Activated T-cell treated with anti-CD3 and anti-CD28 coated beads for 24 hours (primary cell): ENCODE measurements at regions not wholly inside any gene's neighbourhood (a gene's known extent, or its start where the extent isn't known, plus 50 kb on each side); places are given as distances from the start of the nearest gene placed in this dataset.
"Not testable (repeated sequence)": the region's sequence is repeated elsewhere in the genome, so short reads cannot be mapped to it uniquely, and the experiment has no call there.

ENCODE experiments used
- DNase-seq: peaks from one replicate; pipeline ENCODE4 v3.0.0-alpha.2; 2020; ENCODE audit warnings: low read depth

DNA sequence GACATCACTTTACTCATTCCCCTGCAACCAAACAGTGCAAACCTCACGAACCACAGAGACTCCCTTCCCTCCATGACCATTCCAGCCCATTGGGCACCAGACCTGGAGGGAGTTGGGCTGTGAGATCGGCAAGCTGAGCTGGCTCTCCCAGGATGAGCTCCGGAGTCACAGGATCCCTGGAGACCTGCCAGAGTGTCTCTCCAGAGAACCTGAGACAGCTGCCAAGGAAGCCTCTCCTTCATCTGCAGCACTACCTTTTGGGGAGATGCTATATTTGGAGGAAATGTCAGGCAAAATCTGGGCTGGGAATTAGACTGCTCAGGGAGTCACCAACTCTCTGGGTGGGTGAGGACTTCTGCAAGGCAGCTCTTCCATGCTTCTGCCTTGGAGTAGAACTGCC, 417.4 kb downstream of the TNS1 start:
- no peak for DNase-seq

DNA sequence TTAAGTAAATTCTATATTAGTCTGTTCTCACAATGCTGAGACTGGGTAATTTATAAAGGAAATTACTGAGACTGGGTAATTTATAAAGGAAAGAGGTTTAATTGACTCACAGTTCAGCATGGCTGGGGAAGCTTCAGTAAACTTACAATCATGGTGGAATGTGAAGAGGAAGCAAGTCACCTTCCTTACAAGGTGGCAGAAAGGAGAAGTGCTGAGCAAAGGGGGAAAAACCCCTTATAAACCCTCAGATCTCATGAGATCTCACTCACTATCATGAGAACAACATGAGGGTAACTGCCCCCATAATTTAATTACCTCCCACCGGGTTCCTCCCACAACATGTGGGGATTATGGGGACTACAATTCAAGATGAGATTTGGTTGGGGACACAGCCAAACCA, 422.4 kb downstream of the TNS1 start:
- DNase-seq, result not testable (repeated sequence)

DNA sequence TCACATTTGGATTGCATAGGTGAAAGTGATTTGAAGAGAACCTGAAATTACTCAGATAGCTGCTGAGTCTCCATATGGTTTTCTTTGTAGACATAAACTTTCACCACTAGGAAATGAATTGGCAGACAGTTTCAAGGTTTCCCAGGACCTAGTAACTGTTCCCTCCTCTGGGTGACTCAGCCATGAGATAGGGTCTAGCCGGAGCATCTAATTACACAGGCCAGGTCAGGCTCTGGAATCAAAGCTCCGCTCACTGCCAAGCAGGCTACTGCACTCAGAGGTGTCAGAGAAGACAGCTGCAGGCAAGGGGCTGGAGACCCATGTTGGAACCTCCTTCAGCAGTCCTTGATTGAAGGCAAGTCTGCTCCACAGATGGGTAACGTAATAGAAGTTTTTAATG, 429.2 kb downstream of the TNS1 start:
- DNase-seq, result no peak

DNA sequence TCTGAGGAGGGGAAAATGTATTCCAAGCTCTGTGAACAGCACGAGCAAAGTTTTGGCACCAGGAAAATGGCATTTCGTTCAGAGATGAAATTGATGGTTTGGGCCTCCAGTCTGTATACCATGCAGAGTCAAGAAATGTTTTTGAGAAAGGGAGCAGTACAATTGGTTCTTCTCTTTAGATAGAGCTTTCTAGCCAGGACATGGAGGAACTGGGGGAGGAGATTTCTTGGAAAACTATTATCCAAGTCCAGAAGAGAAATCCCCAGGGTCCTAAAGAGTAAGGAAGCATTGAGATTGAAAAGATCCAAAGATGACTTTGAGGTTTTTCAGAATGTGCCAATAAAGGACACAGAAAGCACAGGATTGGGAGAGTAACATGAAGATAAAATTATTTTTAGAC, 432.4 kb downstream of the TNS1 start:
- no peak for DNase-seq

DNA sequence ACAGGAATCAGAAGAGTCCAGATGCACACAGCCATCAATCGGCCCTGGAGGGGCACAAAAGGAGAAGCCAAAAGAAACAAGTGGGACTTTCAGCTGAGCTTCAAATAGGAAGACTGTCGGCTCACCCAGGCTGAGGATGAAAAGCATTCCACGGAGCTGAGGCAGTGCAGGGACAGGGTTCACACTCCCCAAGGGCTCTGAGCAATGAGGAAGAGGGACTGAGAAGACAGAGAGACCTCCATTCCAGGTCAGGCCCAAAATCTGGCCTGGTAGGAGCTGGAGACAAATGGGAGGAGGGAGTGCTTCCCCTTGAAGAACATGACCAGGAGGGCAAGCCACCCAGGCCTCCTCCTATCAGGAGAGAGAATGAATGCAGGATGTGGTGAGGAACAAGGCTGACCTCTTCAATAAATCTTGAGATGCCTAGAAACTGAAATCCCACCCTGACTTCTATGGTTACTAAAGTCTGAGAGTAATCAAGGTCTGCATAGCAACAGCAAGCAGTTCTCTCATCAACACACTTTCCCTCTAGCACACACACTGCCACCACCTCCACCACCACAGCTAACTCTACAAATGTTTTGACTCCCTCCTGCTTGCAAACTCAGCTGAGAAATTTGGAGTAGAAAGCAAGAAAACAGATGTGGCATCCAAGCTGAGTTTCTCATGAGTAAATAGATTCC, 434.4 kb downstream of the TNS1 start:
- no peak for DNase-seq

DNA sequence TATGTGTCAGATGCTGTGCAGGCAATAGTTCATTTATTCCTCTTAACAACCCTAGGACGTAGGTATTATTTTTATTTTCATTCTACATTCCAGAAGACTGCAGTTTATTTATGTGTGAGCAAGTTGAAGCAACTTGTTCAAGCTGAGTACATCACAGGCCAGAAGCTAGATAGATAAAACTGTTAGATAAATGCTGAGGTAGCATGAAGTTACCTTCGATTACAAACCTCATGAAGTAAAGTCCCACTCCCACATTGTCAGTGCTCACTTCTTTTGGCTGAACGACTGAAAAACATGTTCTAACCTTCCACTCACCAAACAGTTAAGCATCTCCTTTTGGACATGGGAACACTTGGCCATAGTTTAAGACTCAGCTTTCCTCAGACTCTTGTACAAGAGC, 439.2 kb downstream of the TNS1 start:
- DNase-seq, result no peak

DNA sequence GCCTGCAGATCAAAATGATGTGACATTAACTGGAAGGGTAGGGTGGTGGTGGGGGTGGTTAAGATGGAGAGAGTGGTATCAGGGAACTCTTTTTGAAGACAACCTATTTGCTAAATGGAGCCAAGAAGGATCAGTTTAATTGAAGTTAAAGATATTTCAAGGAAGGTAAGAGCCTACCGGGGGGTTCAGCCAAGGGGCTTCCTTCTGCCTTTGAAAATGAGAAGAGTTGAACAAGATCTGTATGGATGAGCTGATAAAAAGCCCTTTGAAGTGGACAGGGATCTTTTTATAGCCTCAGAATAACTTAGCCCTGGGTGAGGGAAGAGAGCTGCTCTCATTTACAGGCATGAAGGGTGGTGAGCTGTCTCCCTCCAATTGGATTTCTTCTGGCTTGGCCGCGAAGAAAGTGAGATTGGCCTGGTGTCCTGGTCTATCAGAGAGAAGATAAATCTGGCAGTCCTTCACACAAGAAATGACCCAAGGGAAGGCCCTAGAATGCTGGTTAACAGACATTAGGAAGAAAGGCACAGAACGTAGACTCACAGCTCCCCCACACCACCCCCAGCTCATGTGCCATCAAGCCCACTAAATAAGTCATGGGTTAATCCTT, 439.8 kb downstream of the TNS1 start:
- DNase-seq, result no peak

DNA sequence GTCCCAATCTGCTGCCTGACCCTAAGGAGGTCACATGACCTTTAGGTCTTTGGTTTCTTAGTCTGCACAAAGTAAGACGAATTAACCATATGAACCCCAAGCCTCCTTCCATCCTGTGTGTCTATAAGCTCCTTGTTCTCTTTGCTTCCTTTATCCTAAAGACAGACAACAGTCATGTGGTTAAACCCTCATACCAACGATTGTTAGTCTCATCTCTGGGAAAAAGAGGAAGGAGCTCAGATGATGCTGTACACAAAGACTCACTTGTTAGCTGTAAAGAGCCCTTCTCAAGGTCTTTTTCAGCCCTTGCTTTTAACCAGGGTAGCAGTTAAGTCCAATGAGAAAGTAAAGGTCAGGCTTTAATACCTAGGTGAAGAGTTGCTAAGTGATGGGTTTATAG, 443.7 kb downstream of the TNS1 start:
- no peak for DNase-seq

DNA sequence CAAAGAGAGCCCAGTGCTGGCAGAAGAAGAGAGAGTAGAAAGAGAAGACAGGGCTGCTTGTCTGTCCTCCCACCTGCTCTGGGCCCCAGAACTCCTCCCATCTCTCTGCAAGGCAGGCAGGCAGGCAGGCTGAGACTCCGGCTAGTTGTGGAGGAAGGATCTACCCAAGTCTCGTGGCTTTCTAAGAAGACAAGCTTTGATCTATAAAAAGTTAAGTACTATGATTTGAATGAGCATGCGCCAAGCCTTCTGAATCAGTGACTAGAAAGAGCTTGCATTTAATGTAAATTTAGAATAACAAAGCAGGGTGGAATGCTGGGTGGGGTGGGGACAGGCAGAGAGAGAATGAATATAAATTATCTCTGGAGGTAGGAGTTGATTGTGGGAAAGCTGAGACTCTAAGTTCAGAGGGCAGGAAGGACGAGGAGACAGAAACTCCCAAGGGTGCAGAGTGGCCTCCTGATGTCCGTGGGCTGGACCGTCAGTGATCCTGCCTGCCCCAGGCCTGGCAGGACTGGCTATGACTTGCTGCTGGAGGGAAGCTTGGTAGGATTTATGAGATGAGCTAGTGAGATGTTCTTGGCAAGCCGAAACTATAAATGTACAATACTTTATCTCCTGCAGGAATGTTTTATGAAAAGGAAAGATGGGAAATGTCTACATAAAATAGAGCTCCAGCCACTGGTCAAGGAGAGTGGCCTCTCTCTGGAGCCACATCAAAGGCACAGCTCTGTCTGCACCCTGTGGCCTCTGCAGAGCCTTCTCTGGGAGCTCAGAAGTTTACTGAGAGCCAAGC, 447.5 kb downstream of the TNS1 start:
- no peak for DNase-seq

DNA sequence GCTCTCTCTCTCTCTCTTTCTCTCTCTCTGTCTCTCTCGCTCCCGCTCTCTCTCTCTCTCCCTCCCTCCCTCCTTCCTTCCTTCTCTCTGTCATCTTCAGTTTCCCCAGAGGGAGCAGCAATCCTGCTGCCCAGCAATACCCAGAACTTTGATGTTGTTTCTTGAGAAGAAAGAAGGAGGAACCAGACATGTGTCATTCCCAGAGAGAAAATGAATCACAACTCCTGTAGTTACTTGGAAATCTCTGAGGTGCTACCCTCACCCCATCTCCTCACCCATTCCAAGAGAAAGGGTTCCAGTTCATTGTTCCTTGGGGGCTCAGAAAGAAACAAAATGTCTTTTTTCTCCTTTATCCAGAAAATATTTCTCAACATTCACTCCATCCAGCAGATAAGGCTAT, 449.1 kb downstream of the TNS1 start:
- DNase-seq, result no peak

DNA sequence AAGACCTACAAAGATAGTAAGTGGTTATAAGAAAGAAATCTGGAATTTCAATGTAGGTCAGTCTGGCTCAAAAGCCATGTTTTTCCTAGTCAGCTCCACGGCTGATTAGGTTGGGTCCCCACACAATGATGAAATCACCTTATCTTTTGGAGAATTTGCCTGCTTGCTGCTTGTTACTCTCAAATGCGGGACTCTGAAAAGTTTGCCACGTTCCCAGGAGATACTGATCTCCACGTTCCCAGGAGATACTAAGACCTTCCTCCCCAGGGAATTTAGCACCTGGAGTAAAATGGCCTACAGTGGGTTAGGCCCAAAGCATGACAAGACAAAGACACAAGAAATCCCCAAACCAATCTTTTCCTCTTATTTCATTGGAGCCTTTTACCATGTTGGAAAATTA, 449.6 kb downstream of the TNS1 start:
- DNase-seq, result no peak

DNA sequence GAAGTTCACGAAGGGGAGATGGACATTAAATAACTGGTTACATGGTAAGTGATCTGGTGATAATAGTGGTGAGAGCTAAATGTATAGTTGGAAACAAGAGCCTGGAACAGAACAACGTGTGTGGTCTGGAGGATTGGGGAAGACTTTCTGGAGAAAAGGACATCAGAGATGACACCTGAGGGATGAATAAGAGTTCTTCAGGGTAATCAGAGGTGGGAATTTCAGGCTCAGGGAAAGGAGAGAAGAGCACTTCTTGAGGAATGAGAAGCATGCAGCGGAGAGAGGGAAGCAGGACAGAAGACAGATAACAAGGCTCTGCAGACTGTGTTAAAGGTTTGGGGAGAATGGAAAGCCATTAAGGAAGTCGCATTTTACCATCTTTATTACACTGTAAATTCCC, 450.7 kb downstream of the TNS1 start:
- no peak for DNase-seq

DNA sequence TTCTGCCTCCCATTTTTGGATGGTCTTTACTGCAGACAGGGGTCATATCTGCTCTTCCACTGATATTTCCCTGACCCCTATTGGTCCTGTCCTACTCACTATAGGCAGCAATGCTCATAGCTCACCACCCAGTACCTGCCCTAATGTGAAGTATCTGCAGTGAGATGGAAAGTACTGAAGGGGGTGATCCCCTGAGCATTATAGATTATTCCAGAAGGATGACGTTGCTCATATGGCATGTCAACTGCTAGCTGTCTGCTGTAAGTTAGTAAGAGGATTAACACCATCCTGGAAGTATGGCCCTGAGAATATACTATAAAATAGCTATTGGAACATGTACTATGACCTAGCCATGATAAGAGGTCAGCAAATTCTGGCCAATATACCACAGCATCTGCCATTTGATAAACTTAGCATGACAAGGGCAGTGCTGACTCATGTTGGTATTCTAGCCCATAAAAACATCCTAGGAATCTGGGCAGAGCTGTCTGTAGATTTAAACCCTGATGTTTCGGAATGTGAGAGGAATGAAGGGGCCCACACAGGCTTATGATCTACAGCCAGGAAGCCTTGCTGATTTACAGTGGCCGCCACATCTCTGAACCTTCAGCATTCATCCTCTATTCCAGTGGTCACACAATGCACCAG, 451.4 kb downstream of the TNS1 start:
- no peak for DNase-seq

DNA sequence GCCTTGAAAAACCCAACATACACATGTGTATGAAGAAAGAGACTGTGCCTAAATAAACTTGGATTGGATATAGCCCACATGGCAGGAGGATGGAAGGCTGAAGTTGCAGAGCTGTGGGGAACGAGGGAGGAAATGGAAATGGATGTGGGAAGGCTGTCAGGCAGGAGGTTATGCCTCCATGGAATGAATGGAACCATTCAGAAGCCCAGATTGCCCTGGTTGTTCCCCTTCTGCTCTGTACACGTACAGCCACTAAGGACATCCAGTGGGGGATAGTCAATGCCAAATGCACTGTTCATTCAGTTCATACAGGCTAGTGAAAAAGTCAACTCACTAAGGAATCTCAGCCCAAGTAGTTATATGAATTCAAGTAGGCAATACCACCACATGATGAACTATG, 463.7 kb downstream of the TNS1 start:
- DNase-seq, result no peak

DNA sequence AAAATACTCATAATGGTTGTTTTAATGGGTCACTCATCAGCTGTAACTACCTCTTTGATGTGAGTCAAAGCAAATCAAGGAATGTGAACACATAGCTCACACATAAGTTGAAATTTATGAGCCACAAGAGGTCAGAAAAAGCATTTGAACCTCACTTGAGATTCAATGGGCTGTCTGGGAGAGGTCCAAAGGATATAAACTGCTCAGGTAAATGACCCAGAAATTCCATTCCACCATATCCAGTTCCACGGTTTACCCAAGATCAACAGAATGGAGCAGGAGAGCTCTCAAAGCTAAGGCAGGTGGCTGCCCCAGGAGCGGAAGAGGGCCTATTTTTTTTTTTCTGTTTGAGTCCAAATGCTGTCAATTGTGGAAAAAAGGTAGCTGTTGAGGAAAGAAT, 464.1 kb downstream of the TNS1 start:
- DNase-seq, result no peak

DNA sequence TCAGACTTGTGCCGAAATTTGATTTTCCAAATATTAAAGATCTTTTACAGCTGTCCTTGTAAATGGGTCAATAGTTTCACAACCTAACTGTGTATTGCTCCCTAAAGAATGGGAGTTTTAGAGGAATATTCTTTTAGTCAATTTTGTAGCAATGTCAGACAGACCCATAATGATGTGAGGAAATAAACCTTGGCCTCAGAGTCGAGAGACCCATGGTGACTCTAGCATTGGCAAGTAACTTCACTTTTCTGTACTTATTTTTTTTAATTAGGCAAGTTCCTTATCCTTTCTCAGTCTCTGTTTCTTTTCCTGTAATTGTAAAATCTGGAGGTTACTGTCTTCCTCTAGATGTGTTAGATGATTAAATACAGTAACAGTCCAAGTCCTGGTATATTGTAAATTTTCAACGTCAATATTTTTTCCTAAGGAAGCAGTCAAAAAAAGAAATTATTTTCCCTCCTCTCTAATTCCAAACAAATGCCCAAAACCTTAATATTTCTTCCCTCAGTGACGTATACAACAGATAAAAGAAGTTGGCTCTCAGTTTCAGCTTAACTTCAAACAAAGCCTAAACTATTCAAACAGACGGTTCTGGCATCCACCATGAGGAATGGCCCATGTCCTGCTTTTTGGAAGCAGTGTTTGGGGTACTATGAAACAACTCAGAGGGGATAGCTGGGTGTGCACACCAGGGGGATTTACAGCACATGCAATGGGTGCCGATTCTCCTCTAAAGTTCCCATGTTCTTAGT, 466.7 kb downstream of the TNS1 start:
- DNase-seq, result no peak

DNA sequence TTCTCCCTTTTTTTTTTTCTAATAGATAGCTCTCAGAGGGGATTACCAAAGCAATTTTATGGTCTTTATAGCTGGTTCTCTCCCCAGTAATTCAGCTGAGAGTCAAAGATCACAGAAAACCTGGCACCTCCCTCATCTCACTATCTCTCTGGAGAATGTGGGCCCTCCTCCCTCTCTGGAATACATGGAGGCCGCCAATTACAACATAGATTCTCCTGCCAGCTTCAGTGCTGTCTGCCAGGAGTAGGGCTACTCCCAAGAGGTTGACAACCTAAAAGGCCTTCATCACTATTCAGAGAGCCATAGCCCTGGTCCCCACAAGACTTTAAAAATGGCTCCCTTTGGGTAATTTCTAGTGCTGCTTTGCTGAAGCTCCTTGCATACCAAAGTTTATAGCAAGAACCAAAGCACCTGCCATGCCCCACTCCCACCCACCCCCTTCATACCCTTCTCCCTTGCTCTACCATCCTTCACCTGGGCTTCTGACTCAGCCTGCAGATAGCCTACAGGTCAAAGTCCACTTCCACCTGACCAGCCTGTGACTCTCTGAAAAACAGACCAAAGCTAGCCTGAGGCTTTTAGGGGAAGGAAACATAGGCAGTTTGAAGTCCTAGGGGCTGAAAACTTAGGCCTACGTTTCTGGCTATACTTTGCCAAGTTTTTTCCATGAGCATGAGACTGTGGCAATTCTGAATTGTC, 472.3 kb downstream of the TNS1 start:
- no peak for DNase-seq

DNA sequence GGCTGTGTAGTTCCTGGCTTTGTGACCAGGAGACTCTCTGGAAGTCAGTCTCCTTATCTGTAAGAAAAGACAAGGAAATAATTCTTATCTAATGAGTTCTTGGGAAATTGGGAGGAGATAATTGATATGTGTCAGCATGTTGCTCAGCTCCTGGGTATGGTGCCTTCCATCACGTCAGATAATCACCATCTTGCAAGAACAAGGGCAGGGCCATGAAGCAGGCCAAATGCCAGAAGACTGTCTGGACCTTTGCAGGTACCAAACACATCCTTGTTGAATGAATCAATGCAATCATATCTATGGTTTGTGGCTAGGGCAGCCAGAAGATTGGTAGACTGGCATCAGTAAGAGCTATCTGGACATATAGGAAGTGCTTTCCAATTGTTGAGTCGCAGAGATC, 473.5 kb downstream of the TNS1 start:
- DNase-seq, result no peak

DNA sequence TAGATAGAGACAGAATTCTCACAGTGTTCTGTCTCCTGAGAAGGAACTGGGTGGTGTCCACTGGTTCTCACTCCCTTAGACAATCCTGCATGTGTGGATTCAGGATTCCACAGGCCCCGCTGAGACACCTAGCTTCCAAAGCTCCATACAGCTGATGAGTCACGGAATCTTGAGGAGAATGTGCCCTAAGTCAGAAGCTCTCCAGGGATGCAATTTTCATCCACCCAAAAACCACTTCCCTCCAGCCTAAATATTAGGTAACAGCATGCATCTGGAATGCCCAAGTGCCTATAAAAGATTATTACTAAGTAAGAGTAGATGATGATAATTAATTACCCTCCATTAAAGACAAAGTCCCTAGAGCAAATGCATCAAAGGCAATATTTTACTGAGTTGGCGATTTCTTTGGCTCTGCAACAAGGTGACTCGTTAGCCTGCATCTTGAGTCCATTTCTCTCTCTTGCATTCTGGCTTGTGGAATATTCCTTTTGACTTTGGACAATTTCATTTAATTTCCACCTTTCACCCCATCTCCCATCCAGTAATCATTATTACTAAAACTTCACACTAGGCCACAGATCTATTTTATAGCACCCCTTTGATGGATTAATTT, 475.1 kb downstream of the TNS1 start:
- no peak for DNase-seq

DNA sequence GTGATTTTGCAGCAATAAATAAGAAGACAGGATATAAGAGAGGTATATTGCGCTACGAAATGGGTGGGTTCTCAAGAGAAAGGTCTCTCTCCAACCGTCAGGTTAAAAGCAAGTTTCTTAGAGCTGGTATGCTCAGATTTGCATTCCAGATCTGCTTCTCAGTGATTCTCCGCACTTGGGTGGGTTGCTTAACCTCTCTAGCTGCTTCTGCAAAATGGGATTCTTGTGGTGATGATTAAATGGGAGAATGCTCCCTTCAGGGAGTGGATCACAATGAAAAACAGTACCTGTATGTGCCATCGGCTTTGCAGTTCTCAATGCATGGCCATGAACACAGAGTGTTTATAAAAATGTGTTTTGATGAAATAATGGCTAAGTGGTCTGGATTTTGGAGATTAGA, 477.7 kb downstream of the TNS1 start:
- DNase-seq, result no peak

DNA sequence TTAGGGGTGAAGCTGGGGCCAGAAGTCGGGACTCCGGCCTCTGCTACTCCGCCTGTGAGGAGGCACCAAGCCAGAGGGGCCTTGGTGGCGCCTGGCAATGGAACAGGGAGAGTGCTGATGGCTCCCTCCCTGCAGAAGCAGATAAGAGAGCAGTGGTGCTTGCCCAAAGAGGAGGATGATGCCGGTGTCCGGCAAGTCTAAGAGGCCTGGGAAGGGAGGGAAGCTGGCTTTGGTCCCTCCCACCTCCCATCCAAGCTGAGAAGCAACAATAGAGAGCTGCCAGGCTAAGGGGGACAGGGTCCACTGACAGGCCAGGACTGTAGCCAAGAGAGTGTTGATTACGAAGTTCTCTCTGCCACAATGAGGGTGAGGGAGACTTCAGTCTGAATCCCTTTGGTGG, 479.5 kb downstream of the TNS1 start:
- DNase-seq, result no peak
